ENCODE measurements at regions not wholly inside any gene's neighbourhood (a gene's known extent, or its start where the extent isn't known, plus 50 kb on each side); places are given as distances from the start of the nearest gene placed in this dataset.

GRCh38 chr6:14943116-14943515, 302.8 kb upstream of the JARID2 start:
- no peak for DNase-seq (ENCODE audit: insufficient read length, low spot score, missing footprints)
- no peaks in the 10 kb centered on the region for H3K9me3 ChIP-seq (ENCODE audit: low read depth, low read length)
- no peak overlapping the region for H3K27ac ChIP-seq (ENCODE audit: low read depth, low read length)
- H2AFZ ChIP-seq (ENCODE audit: low read length), result no peak overlapping the region
- H3K79me2 ChIP-seq (ENCODE audit: insufficient read depth, low read length), result no peaks in the 10 kb centered on the region
- no peaks in the 10 kb centered on the region for H3K4me1 ChIP-seq (ENCODE audit: insufficient read depth, low read length)
- H3K4me2 ChIP-seq (ENCODE audit: insufficient read depth, low read length), result no peak overlapping the region
- TF ChIP-seq CTCF (IDR thresholded peaks at IDR 0.05; ENCODE audit: extremely low read depth, low read depth, low read length), result no peak
- H3K27me3 ChIP-seq (ENCODE audit: insufficient read depth, low read length), result no peaks in the 10 kb centered on the region
- H3K4me3 ChIP-seq (ENCODE audit: insufficient read depth, low read length), result no peak overlapping the region
- no peaks in the 10 kb centered on the region for H4K20me1 ChIP-seq (ENCODE audit: insufficient read depth, low read length)
- H3K36me3 ChIP-seq (ENCODE audit: insufficient read depth, low read length), result no peaks in the 10 kb centered on the region

GRCh38 chr6:14944593-14944992, 301.3 kb upstream of the JARID2 start:
- no peaks in the 10 kb centered on the region for H3K27me3 ChIP-seq (ENCODE audit: insufficient read depth, low read length)
- H3K27ac ChIP-seq (ENCODE audit: low read depth, low read length), result no peak overlapping the region
- no peak overlapping the region for H3K4me3 ChIP-seq (ENCODE audit: insufficient read depth, low read length)
- no peaks in the 10 kb centered on the region for H3K36me3 ChIP-seq (ENCODE audit: insufficient read depth, low read length)
- no peaks in the 10 kb centered on the region for H3K79me2 ChIP-seq (ENCODE audit: insufficient read depth, low read length)
- H3K9me3 ChIP-seq (ENCODE audit: low read depth, low read length), result no peaks in the 10 kb centered on the region
- no peak overlapping the region for H2AFZ ChIP-seq (ENCODE audit: low read length)
- H4K20me1 ChIP-seq (ENCODE audit: insufficient read depth, low read length), result no peaks in the 10 kb centered on the region
- H3K4me2 ChIP-seq (ENCODE audit: insufficient read depth, low read length), result no peak overlapping the region
- DNase-seq (ENCODE audit: insufficient read length, low spot score, missing footprints), result no peak
- no peak for TF ChIP-seq CTCF (IDR thresholded peaks at IDR 0.05; ENCODE audit: extremely low read depth, low read depth, low read length)
- H3K4me1 ChIP-seq (ENCODE audit: insufficient read depth, low read length), result no peaks in the 10 kb centered on the region

- Histone ChIP-seq H3K27me3 (ENCODE audit: insufficient read depth, low read length) (no peaks in the 10 kb centered on the region), H3K27ac (ENCODE audit: low read depth, low read length) (no peak overlapping the region), H3K4me2 (ENCODE audit: insufficient read depth, low read length) (no peak overlapping the region), H3K9me3 (ENCODE audit: low read depth, low read length) (no peaks in the 10 kb centered on the region), H3K79me2 (ENCODE audit: insufficient read depth, low read length) (no peaks in the 10 kb centered on the region), H3K36me3 (ENCODE audit: insufficient read depth, low read length) (no peaks in the 10 kb centered on the region), H3K4me3 (ENCODE audit: insufficient read depth, low read length) (no peak overlapping the region), H4K20me1 (ENCODE audit: insufficient read depth, low read length) (no peaks in the 10 kb centered on the region), H3K4me1 (ENCODE audit: insufficient read depth, low read length) (no peaks in the 10 kb centered on the region), H2AFZ (ENCODE audit: low read length) (no peak overlapping the region)
- no peak for TF ChIP-seq CTCF (IDR thresholded peaks at IDR 0.05; ENCODE audit: extremely low read depth, low read depth, low read length)
- no peak for DNase-seq (ENCODE audit: insufficient read length, low spot score, missing footprints)
Measured at GRCh38 chr6:14945461-14946185, 300.2 kb upstream of the JARID2 start.

- no peaks in the 10 kb centered on the region for H3K4me1 ChIP-seq (ENCODE audit: insufficient read depth, low read length)
- H2AFZ ChIP-seq (ENCODE audit: low read length), result no peak overlapping the region
- no peaks in the 10 kb centered on the region for H3K27me3 ChIP-seq (ENCODE audit: insufficient read depth, low read length)
- H3K9me3 ChIP-seq (ENCODE audit: low read depth, low read length), result no peaks in the 10 kb centered on the region
- H3K4me3 ChIP-seq (ENCODE audit: insufficient read depth, low read length), result no peak overlapping the region
- H3K36me3 ChIP-seq (ENCODE audit: insufficient read depth, low read length), result no peaks in the 10 kb centered on the region
- H3K4me2 ChIP-seq (ENCODE audit: insufficient read depth, low read length), result no peak overlapping the region
- H3K79me2 ChIP-seq (ENCODE audit: insufficient read depth, low read length), result no peaks in the 10 kb centered on the region
- H4K20me1 ChIP-seq (ENCODE audit: insufficient read depth, low read length), result no peaks in the 10 kb centered on the region
- DNase-seq (ENCODE audit: insufficient read length, low spot score, missing footprints), result no peak
- no peak overlapping the region for H3K27ac ChIP-seq (ENCODE audit: low read depth, low read length)
- no peak for TF ChIP-seq CTCF (IDR thresholded peaks at IDR 0.05; ENCODE audit: extremely low read depth, low read depth, low read length)
Measured at GRCh38 chr6:14946753-14947152, 299.1 kb upstream of the JARID2 start.
